ENCODE measurements at regions not wholly inside any gene's neighbourhood (a gene's known extent, or its start where the extent isn't known, plus 50 kb on each side); places are given as distances from the start of the nearest gene placed in this dataset.
"Not testable (repeated sequence)": the region's sequence is repeated elsewhere in the genome, so short reads cannot be mapped to it uniquely, and the experiment has no call there.

DNA sequence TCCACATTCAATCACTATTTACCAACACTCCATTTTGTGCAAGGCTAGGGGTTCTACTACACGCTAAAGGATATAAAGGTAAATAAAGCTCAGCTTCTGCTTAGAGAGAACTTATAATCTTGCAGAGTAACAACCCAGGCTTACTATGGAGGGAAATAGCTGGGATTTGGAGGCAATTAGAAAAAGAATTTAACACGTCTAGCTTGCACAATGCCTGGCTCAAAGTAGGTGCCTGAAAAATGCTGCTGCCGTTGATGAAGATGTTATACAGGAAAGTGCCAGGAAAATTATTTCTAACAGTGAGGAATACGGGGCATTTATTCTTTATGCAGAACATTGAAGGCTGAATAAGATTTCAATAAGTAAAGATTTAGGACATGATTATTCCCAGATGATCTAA, 214.2 kb downstream of the KITLG start:
- DNase-seq (ENCODE audit: low read depth in 3 of 3, low spot score in 1 of 3) = no peak

DNA sequence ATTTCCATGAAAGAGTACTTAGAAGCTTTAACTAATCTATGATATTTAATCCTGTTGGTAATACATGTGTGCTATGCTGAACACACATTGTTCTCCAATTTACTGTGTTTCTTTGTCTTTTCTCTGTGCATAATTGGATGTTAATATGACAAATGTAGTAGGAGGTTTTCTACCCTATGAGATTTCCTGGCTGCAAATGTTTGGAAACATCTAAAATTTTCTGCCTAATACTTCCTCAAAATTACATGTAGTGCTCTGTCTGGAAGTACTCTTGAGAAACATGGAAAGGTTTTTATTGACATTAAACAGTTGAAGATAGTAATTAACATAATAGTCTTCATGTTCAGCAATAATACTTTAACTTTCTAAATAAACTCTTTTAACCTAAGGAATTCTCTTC, 213.0 kb downstream of the KITLG start:
- DNase-seq (ENCODE audit: low read depth in 3 of 3, low spot score in 1 of 3) = no peak

DNA sequence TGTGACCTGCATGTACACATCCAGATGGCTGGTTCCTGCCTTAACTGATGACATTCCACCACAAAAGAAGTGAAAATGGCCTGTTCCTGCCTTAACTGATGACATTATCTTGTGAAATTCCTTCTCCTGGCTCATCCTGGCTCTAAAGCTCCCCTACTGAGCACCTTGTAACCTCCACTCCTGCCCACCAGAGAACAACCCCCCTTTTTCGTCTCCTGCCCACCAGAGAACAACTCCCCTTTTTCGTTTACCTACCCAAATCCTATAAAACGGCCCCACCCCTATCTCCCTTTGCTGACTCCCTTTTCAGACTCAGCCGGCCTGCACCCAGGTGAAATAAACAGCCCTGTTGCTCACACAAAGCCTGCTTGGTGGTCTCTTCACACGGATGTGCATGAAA, 212.2 kb downstream of the KITLG start:
- not testable (repeated sequence) for DNase-seq (ENCODE audit: low read depth in 3 of 3, low spot score in 1 of 3)

DNA sequence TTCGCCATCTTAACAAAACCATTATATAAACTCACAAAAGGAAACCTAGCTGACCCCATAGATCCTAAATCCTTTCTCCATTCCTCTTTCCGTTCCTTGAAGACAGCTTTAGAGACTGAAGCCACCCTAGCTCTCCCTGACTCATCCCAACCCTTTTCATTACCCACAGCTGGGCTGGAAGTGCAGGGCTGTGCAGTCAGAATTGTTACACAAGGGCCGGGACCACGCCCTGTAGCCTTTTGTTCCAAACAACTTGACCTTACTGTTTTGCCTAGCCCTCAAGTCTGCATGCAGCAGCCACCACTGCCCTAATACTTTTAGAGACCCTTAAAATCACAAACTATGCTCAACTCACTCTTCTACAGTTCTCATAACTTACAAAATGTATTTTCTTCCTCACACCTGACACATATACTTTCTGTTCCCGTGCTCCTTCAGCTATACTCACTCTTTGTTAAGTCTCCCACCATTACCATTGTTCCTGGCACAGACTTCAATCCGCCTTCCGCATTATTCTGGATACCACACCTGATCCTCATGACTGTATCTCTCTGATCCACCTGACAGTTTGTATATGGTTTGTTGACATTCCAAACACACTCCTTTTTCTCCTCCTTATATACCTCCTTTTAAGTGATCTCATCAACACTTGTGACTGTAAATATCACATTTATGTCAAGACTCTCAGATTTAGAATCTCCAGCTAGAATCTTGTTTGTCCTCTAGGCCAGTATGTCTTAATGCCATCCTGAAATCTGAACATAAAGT, 208.7 kb downstream of the KITLG start:
- no peak for DNase-seq (ENCODE audit: low read depth in 3 of 3, low spot score in 1 of 3)

DNA sequence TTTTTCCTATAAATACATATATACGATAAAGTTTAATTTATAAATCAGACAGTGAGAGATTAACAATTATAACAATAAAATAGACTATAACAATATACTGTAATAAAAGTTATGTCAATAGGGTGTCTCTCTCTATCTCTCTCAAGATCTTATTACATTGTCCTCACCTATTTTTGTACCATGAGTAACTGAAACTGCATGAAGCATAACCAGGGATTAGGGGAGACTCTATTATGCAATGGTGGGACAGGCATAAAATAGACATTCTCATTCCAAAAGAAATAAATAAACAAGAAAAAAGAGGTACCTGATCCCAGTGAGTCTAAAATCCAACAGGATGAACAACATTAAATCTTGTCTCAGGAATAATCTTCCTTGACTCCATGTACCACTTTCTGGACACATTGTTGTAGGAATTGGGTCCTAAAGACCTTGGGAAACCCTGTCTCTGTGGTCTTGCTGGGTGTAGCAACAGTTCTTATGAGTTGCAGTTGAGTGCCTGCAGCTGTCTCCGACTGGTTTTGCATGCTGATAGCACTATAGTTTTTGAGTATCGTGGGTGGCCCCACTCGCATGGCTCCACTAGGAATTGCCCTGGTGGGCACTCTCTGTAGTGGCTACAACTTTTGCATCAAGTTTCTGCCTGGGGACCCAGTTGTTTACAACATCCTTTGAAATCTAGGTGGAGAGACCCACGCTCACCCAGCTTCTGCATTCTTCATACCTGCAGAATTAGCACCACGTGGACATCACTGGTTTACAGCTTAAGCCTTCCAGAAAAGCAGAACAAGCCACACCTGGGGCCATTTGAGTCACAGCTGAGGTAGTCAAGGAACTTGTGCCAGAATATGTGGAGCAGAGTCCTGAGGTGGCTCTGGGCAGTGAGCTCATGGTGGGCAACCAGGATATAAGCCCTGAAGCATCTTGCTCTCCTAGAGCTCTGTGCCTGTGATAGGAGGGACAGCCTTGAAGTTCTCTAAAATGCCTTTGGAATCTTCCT, 204.7 kb downstream of the KITLG start:
- DNase-seq (ENCODE audit: low read depth in 3 of 3, low spot score in 1 of 3) = no peak

DNA sequence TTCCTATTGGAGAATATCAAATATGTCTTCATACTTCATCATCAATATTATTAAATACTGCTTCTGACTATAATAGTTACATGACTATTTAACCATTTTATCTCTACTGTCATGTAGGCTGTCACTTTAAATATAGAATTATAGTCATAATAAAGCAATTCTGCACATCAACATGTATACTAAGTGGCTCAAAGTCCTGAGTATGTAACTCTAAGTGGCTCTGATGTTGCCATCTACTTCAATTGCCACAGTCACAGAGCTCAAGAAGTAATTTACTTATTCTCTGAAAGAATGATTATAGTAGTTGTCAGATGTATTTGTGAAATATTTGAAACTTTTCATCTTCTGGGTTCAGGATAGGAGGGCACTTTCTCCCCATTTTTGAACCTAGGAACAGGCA, 202.3 kb downstream of the KITLG start:
- no peak for DNase-seq (ENCODE audit: low read depth in 3 of 3, low spot score in 1 of 3)

DNA sequence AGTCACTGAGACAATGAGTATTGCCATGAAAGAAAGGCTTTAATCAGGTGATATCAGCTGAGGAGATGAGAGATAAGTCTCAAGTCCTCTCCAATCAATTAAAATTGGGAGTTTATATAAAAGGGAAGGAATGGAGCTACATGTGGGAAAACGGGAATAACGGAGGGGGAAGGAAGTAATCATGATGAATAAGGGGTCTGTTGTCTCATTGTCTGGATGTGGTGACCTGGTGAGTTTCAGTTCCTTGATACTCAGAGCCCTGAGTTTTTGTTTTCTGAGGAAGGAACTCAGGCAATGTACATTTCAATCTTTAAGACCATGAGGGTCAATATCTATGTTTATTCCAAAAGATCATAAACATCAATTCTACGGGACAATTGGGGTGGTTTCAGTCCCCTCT, 198.8 kb downstream of the KITLG start:
- no peak for DNase-seq (ENCODE audit: low read depth in 3 of 3, low spot score in 1 of 3)

DNA sequence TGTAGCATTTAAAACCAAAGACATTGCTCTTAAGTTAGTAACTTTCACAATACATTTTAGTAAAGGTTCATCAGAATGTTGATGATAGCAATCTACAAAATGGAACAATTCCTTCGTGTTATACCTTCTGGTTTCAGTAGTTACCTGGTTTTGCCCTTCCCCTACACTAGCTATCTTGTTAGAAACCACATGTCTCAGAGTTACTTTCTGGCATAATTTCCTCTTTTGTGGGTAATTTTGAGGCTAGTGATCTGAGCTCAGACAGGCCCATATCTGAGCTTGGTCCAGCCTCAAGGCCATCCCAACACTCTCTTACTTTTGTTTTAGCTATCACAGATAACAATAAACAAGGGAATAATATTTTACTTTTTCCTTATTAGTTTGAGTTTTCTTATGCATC, 196.9 kb downstream of the KITLG start:
- no peak for DNase-seq (ENCODE audit: low read depth in 3 of 3, low spot score in 1 of 3)

DNA sequence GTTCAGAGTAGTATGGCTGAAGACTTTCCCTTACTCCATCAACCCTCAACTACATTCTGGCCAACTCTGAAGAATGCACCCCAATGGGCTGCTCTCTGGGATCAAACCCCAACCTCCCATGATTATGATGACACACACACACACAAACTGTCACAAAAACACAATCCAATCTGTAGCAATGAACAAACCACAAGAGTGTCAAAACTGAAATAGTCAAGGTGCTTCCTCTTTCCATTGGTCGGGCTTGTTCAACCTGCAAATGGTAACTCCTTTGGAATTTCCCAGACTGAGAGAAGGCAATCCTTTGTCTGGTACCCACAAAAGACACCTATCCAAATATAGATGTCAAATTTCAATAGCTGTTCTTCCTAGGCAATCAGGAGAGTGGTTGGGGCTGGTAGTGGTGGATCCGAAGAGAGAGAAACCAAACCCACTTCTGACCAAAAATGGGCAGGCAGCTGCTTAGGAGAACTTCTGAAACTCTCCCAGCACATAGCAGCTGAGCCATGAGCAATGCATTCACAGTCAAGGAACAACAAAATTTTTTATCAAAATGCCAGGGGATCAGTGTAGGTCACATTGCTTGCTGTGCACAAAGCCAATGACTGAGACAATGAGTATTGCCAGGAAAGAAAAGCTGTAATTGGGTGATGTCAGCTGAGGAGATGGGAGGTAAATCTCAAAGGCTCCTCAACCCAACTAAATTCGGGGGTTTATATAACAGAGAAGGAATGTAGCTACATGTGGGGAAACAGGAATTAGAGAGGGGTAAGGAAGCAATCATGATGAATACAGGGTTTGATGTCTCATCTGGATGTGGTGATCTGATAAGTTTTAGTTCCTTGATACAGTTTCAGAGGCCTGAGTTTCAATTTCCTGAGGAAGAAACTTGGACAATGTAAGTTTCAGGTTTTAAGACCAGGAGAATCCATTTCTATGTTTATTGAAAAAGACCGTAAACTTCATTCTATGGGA, 191.4 kb downstream of the KITLG start:
- DNase-seq (ENCODE audit: low read depth in 3 of 3, low spot score in 1 of 3) = no peak

DNA sequence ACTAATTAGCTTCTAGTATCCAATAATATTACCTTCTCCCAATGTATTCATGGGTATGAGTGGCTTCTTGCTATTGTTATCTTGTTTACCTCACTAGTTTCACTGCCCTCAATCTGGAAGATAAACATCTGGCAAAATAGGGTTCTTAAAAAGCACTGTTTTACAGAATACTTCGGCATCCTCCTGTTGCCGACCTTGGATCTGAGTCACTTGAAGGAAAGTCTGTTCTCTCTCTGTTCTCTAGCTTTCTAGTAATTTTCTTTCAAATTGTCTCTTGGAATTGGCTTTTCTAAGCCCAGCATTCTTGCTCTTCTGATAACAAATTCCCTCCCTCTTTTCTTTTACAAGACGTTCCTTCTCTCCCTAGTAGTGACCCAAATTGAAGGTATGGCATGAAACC, 189.5 kb downstream of the KITLG start:
- no peak for DNase-seq (ENCODE audit: low read depth in 3 of 3, low spot score in 1 of 3)

DNA sequence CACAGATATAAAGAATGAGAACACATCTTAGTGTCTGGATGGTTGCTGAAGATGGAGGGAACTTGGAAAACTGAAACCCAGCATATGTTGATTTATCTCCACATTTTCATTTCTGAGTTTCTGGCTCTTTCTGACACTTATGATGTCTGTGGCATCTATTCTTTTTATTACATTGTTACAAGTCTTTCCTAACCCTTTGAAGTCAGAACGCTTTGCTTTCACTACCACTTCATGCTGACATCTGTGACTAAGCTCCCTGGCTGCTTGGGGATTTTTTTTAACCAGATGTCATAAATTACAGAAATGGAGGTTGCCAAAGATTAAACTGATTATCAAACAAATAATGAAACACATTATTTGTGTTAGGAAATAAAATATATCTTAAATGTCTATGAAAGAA, 188.7 kb downstream of the KITLG start:
- no peak for DNase-seq (ENCODE audit: low read depth in 3 of 3, low spot score in 1 of 3)

DNA sequence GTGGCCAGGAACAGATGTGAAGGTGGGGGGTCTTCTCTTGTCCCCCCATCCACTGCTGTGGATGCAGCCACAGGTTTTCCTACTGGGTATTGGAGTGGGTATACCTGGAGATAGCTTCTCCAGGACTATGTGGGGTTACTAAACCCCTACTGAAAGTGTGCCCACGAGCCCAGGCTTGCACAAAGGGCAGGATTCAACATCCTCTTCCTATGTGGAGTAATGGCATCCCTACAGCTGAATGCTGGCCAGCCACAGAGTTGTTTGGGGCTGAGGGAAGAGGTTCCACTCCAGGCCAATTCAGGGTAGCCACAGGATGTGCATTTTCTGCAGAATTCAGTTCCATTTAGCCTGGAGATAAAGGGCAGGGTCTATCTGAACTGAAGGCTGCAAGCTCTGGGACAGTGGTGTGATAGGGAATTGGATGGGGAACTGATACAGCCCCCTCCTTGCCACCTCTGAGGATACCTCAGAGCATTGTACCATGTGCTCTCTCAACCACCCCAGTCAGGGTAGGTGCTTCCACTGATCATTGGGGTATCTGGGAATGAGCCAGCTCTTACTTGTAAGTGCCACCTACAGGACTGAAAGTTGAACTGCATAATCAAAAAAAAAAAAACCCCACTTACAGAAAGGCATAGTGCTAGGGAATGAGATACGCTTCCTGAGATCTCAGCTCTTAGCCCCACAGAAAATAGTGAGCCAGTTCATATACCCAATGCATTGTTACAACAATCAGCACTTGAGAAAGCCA, 187.1 kb downstream of the KITLG start:
- no peak for DNase-seq (ENCODE audit: low read depth in 3 of 3, low spot score in 1 of 3)

DNA sequence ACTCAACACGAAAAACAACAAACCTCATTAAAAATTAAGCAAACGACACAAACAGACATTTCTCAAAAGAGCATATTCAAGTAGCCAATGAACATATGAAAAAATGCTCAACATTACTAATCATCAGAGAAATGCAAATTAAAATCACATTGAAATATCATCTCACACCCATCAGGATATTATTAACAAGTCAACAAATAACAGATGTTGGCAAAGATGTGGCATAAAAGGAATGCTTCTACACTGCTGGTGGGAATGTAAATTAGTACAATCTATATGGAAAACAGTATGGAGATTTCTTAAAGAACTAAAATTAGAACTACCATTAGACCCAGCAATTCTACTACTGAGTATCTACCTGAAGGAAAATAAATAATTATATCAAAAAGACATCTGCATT, 182.2 kb downstream of the KITLG start:
- no peak for DNase-seq (ENCODE audit: low read depth in 3 of 3, low spot score in 1 of 3)

DNA sequence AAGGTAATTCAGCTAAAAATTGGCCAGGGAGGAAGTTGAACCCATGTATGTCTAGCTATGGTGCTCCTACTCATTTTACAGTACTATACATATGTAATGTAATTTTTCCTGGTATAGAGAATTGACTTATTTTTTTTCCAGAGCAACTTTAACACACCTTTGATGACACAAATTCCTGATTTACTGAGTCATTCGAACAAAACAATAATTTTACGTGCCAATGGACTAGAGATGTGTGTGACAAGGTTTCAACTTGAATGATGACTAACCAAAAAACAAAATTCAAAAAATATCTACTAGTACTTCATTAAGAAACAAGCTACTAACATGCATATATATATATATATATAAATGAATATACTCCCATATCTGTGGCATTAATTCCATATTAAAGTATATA, 180.5 kb downstream of the KITLG start:
- no peak for DNase-seq (ENCODE audit: low read depth in 3 of 3, low spot score in 1 of 3)

DNA sequence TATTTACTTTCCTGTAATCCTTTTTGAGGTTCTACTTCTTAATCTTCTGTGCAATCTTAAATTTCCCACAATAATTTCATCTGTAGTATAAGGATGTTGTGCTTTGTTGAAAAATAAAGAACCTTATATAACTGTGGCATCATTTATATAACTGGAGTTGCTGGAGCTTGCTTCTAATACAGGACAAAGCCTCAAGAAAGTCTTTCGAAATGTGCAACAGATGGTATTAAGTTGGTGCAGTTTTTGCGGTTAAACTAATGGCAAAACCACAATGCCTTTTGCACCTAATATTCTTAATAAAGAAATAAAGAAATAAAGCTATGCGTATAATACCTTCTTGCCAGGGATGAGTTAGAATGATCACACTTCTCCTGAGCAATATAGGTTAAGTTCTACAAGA, 180.0 kb downstream of the KITLG start:
- no peak for DNase-seq (ENCODE audit: low read depth in 3 of 3, low spot score in 1 of 3)

DNA sequence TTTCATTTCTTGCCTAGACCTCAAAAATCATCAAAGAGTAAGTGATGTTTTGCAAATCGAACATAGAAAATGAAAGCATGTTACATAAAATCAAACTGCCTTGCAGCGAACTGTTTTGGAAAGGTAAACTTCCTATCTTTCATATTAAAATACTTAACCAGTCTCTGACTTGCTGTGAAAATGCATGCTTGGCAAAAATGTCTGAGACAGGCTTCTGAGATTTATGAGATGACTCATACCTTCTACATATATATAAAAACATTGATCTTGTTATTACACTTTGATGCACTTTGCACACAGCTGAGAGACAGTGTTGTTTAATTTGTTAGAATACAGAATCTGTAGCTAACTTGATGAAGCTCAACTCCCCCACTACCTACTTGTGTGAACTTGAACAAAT, 179.1 kb downstream of the KITLG start:
- DNase-seq (ENCODE audit: low read depth in 3 of 3, low spot score in 1 of 3) = no peak

DNA sequence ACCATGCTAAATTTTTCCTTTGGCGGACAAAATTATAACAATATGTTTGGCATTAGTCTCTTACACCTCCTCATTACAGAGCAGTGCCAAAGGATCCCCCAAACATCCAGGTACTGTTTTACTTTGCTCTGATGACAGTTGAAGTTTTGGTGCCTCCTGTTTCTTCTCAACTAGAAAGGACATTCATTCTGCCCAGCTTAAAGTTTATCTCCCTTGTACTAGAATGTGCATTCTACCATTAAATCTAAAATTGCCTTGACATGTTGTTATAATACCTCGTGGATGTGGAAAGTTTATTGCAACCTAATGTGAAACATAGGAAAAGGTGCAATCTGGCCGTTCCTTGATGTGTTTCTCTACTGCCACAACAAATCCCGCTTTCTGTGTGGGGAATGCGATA, 173.4 kb downstream of the KITLG start:
- no peak for DNase-seq (ENCODE audit: low read depth in 3 of 3, low spot score in 1 of 3)

DNA sequence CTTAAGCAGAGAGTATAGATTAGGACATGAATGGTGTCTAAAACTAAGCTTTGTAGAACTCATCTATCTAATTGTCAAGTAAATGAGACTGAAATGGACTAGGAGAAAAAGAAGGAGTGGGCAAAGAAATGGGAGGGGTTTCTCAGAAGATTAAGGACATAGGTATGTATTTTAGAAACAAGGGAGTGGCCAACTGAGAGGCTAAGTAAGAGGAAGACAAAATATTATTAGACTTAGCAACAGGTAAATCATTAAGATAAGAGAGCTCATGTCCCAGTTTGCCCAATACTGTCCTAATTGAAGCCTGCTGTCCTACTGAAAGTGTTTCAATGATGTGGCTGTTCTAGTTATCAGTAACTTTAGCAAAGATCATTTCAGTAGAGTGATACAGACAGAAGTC, 171.4 kb downstream of the KITLG start:
- DNase-seq (ENCODE audit: low read depth in 3 of 3, low spot score in 1 of 3) = no peak

DNA sequence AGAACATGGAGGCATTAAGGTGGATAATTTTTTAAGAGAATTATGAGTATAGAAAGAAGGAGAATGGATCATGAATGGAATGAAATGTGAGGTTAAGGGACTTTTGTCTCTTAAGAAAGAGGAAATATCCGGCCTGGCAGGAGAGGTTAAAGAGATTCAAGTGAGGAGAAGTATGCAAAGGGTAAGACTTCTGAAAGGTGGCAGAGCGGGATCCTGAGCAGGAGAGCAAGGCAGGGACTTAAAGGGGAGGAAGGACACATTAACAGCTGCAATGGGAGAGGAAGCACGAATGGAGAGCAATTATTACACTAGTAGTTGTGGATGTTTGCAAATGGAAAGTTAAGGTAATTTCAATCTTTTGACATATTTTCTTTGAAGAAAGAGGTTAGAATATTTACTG, 171.0 kb downstream of the KITLG start:
- DNase-seq (ENCODE audit: low read depth in 3 of 3, low spot score in 1 of 3) = no peak

DNA sequence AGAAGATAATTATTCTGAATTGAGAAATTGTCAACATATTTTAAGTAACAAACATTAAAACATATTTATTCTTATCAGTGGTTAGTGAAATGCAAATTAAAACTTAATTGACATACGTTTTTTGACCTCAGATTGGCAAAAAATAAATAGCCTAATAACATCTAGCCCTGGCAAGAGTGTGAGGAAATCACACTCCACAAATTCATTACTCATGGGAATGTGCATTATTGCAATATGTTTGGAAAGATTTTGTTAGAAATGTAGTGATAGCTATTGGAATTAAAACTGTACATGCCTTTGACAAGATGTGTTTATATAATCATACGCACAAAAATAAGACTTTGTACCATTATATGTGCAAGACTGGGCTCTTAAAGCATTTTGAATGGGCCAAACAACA, 168.6 kb downstream of the KITLG start:
- no peak for DNase-seq (ENCODE audit: low read depth in 3 of 3, low spot score in 1 of 3)

DNA sequence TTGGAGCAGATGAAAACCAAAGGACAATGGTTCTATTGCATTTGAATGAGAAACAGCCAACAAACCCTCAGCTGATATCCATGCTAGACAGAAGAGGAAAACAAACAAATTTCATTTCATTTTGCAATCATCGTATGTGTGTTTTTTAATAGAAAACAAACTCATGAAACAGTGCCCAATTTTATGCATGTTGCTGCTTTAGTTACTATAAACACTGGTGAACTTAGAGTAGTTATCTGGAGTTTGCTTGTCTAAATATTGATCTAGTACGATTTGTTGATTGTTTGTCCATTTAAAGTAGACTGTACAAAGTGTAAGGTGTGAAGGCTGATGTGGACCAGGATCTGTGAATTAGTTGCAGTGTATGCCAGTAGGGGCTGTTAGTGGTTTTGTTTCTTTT, 166.6 kb downstream of the KITLG start:
- no peak for DNase-seq (ENCODE audit: low read depth in 3 of 3, low spot score in 1 of 3)

Measured in stimulated activated CD4-positive, alpha-beta T cell treated with anti-CD3 and anti-CD28 coated beads, TNF-alpha, amount 100 ng/mL, for 1 hour (primary cell).